Esophagus muscularis mucosa (tissue), 4 donors: ENCODE measurements at regions not wholly inside any gene's neighbourhood (a gene's known extent, or its start where the extent isn't known, plus 50 kb on each side); places are given as distances from the start of the nearest gene placed in this dataset.

ENCODE experiments used
- DNase-seq: peaks from one replicate; pipeline ENCODE4 v3.0.0-alpha.2; 2017; ENCODE audit errors: extremely low spot score
- H3K27ac ChIP-seq, 4 donors: fragments of 200-600 bp; sonication (generic); replicated peaks in 1 of 4; 1 replicate in 3 of 4; 2 replicates in 1 of 4; pipeline ENCODE4 v1.5.1; 2016 to 2019; ENCODE audit warnings: mild to moderate bottlenecking in 1 of 4
- H3K27me3 ChIP-seq, 4 donors: fragments of 200-600 bp; sonication (generic); one replicate each; pipeline versions ENCODE4 v1.5.1 to v1.6.0; 2016 to 2019
- H3K36me3 ChIP-seq, 4 donors: fragments of 200-600 bp; sonication (generic); one replicate each; pipeline ENCODE4 v1.5.1; 2016 to 2019
- H3K4me1 ChIP-seq, 4 donors: fragments of 200-600 bp; sonication (generic); one replicate each; pipeline ENCODE4 v1.5.1; 2016 to 2019
- H3K4me3 ChIP-seq, 4 donors: fragments of 200-600 bp; sonication (generic); 1 replicate in 2 of 4; 2 replicates in 2 of 4; pipeline ENCODE4 v1.5.1; 2016 to 2019; ENCODE audit warnings: mild to moderate bottlenecking in 4 of 4, moderate library complexity in 1 of 4
- H3K9me3 ChIP-seq, 4 donors: fragments of 200-600 bp; sonication (generic); 1 replicate in 3 of 4; 2 replicates in 1 of 4; pipeline ENCODE4 v1.5.1; 2016 to 2019
- CTCF ChIP-seq, 3 experiments: fragments of 200-600 bp in 2 of 3; fragments of 450-650 bp in 1 of 3; sonication (generic) in 2 of 3; IDR thresholded peaks; one replicate each; pipeline ENCODE4 v1.5.1; 2017 to 2019; ENCODE audit warnings: antibody characterized with exemption in 3 of 3, mild to moderate bottlenecking in 2 of 3, moderate library complexity in 1 of 3
- EP300 ChIP-seq: sonication (generic); formaldehyde crosslinking; IDR thresholded peaks from one replicate; pipeline ENCODE4 v1.6.1; 2017; ENCODE audit warnings: antibody characterized with exemption
- POLR2A ChIP-seq: fragments of 450-650 bp; IDR thresholded peaks from one replicate; pipeline ENCODE4 v1.6.1; 2017; ENCODE audit warnings: antibody characterized with exemption, moderate library complexity, mild to moderate bottlenecking, low read depth
- POLR2AphosphoS5 ChIP-seq, 2 donors: sonication (generic); formaldehyde crosslinking; IDR thresholded peaks; one replicate each; pipeline ENCODE4 v1.6.1; 2017; ENCODE audit warnings: antibody characterized with exemption in 2 of 2
- WGBS: methylation state at CpG from one replicate; pipeline ENCODE4 v1.1.5; 2018; 5-methylcytosine and 5-hydroxymethylcytosine counted together
- intact Hi-C: fragments of 100-400 bp; cut with DNase I; formaldehyde crosslinking; loops from one replicate; pipeline ENCODE4 v1.15.1; 2023

GRCh38 chr5:21097661-21098060 lies 1109.7 kb upstream of the CDH18 start:
- 86% methylated on average over 1 of the region's 1 CpG for WGBS
- Histone ChIP-seq H3K9me3 (no peaks in the 10 kb centered on the region), H3K36me3 (no peaks in the 10 kb centered on the region), H3K27me3 (no peaks in the 10 kb centered on the region), H3K4me3 (no peak overlapping the region), H3K27ac (no peak overlapping the region), H3K4me1 (no peaks in the 10 kb centered on the region)
- no peak for DNase-seq
- TF ChIP-seq CTCF (IDR thresholded peaks at IDR 0.05) = no peak
- TF ChIP-seq EP300 = no peak
- no peak for TF ChIP-seq POLR2A
- TF ChIP-seq POLR2AphosphoS5 (IDR thresholded peaks at IDR 0.05) = no peak
- intact Hi-C loops = no loop called here

- 68% methylated on average over 2 of the region's 2 CpGs for WGBS
- TF ChIP-seq POLR2A (no peak), CTCF (IDR thresholded peaks at IDR 0.05) (no peak), EP300 (no peak), POLR2AphosphoS5 (IDR thresholded peaks at IDR 0.05) (no peak)
- no peaks in the 10 kb centered on the region for H3K4me1 ChIP-seq
- H3K9me3 ChIP-seq = no peaks in the 10 kb centered on the region
- no peak for DNase-seq
- no peak overlapping the region for H3K4me3 ChIP-seq
- H3K27me3 ChIP-seq = no peaks in the 10 kb centered on the region
- no peak overlapping the region for H3K27ac ChIP-seq
- no peaks in the 10 kb centered on the region for H3K36me3 ChIP-seq
- intact Hi-C loops = no loop called here
Measured at GRCh38 chr5:21094619-21095018, 1106.6 kb upstream of the CDH18 start.

- H3K4me3 ChIP-seq = no peak overlapping the region
- H3K27me3 ChIP-seq = no peaks in the 10 kb centered on the region
- TF ChIP-seq POLR2A (no peak), CTCF (IDR thresholded peaks at IDR 0.05) (no peak), POLR2AphosphoS5 (IDR thresholded peaks at IDR 0.05) (no peak), EP300 (no peak)
- no peaks in the 10 kb centered on the region for H3K4me1 ChIP-seq
- DNase-seq = no peak
- H3K36me3 ChIP-seq = no peaks in the 10 kb centered on the region
- 73% methylated on average over 1 of the region's 1 CpG for WGBS
- intact Hi-C loops = no loop called here
- H3K27ac ChIP-seq = no peak overlapping the region
- H3K9me3 ChIP-seq = no peaks in the 10 kb centered on the region
Measured at GRCh38 chr5:21087766-21088165, 1099.8 kb upstream of the CDH18 start.

GRCh38 chr5:21085791-21086190 lies 1097.8 kb upstream of the CDH18 start:
- intact Hi-C loops = no loop called here
- TF ChIP-seq POLR2A = no peak
- TF ChIP-seq EP300 = no peak
- no peak for TF ChIP-seq CTCF (IDR thresholded peaks at IDR 0.05)
- no peak for TF ChIP-seq POLR2AphosphoS5 (IDR thresholded peaks at IDR 0.05)

GRCh38 chr5:21071986-21072385 lies 1084.0 kb upstream of the CDH18 start:
- 73% methylated on average over 5 of the region's 5 CpGs for WGBS
- no peak for TF ChIP-seq EP300
- no peak for TF ChIP-seq POLR2AphosphoS5 (IDR thresholded peaks at IDR 0.05)
- no peak for TF ChIP-seq CTCF (IDR thresholded peaks at IDR 0.05)
- no peak for TF ChIP-seq POLR2A

More at GRCh38 chr5:21085791-21086190, 1097.8 kb upstream of the CDH18 start:
- H3K9me3 ChIP-seq = no peaks in the 10 kb centered on the region
- no peaks in the 10 kb centered on the region for H3K27me3 ChIP-seq
- WGBS = 58% methylated on average over 2 of the region's 2 CpGs
- H3K36me3 ChIP-seq = no peaks in the 10 kb centered on the region
- no peaks in the 10 kb centered on the region for H3K4me1 ChIP-seq
- no peak overlapping the region for H3K27ac ChIP-seq
- no peak for DNase-seq
- H3K4me3 ChIP-seq = no peak overlapping the region

More at GRCh38 chr5:21071986-21072385, 1084.0 kb upstream of the CDH18 start:
- no peak overlapping the region for H3K4me3 ChIP-seq
- no peaks in the 10 kb centered on the region for H3K9me3 ChIP-seq
- no peaks in the 10 kb centered on the region for H3K4me1 ChIP-seq
- intact Hi-C loops = no loop called here
- no peaks in the 10 kb centered on the region for H3K27me3 ChIP-seq
- no peak overlapping the region for H3K27ac ChIP-seq
- no peaks in the 10 kb centered on the region for H3K36me3 ChIP-seq
- DNase-seq = no peak
